ENCODE measurements at regions not wholly inside any gene's neighbourhood (a gene's known extent, or its start where the extent isn't known, plus 50 kb on each side); places are given as distances from the start of the nearest gene placed in this dataset.

DNA sequence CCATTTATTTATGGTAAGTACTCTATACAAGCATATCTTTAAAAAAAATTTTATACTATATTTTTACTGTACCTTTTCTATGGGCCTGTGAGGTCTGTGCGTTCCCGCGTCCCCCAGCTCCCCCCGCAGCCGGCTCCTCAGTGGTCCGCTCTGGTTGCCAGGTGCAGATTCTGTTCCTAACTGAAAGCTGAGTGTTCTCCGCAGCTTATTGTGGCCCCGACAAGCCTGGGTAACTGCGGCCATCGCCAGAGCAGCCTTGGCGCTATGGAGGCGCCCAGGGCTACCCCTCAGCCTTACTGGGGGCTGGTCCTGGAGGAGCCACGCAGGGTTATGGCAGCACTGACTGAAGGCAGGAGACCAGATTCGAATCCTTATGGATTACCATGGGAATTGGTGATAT lies 896.8 kb downstream of the PCDH17 start:
- H3K27me3 ChIP-seq (ENCODE audit: control insufficient read depth, insufficient read depth, low read length), result no peaks in the 10 kb centered on the region
- H3K27ac ChIP-seq, result no peak overlapping the region
- TF ChIP-seq CTCF (IDR thresholded peaks at IDR 0.05), result no peak
- no peaks in the 10 kb centered on the region for H3K36me3 ChIP-seq (ENCODE audit: control insufficient read depth, insufficient read depth, low read length)
- no peak overlapping the region for H3K4me2 ChIP-seq (ENCODE audit: low read length)
- H3K79me2 ChIP-seq, result no peaks in the 10 kb centered on the region
- H3K4me1 ChIP-seq, result no peaks in the 10 kb centered on the region
- H2AFZ ChIP-seq, result no peak overlapping the region
- H3K4me3 ChIP-seq (ENCODE audit: low read depth, low read length), result no peak overlapping the region
- H3K9ac ChIP-seq, result no peak overlapping the region
- no peaks in the 10 kb centered on the region for H3K9me3 ChIP-seq (ENCODE audit: control insufficient read depth, low read length)

- no peak overlapping the region for H2AFZ ChIP-seq
- no peak overlapping the region for H3K4me3 ChIP-seq (ENCODE audit: low read depth, low read length)
- H3K9me3 ChIP-seq (ENCODE audit: control insufficient read depth, low read length), result no peaks in the 10 kb centered on the region
- TF ChIP-seq CTCF (IDR thresholded peaks at IDR 0.05), result no peak
- no peak overlapping the region for H3K4me2 ChIP-seq (ENCODE audit: low read length)
- no peaks in the 10 kb centered on the region for H3K36me3 ChIP-seq (ENCODE audit: control insufficient read depth, insufficient read depth, low read length)
- H3K9ac ChIP-seq, result no peak overlapping the region
- H3K79me2 ChIP-seq, result no peaks in the 10 kb centered on the region
- no peaks in the 10 kb centered on the region for H3K27me3 ChIP-seq (ENCODE audit: control insufficient read depth, insufficient read depth, low read length)
- no peaks in the 10 kb centered on the region for H3K4me1 ChIP-seq
- no peak overlapping the region for H3K27ac ChIP-seq
Observed at GRCh38 chr13:58531614-58532013, 900.1 kb downstream of the PCDH17 start.

- Histone ChIP-seq H2AFZ (no peak overlapping the region), H3K9ac (no peak overlapping the region), H3K4me1 (no peaks in the 10 kb centered on the region), H3K4me3 (ENCODE audit: low read depth, low read length) (no peak overlapping the region), H3K79me2 (no peaks in the 10 kb centered on the region), H3K27me3 (ENCODE audit: control insufficient read depth, insufficient read depth, low read length) (no peaks in the 10 kb centered on the region), H3K9me3 (ENCODE audit: control insufficient read depth, low read length) (no peaks in the 10 kb centered on the region), H3K27ac (no peak overlapping the region), H3K36me3 (ENCODE audit: control insufficient read depth, insufficient read depth, low read length) (no peaks in the 10 kb centered on the region), H3K4me2 (ENCODE audit: low read length) (no peak overlapping the region)
- no peak for TF ChIP-seq CTCF (IDR thresholded peaks at IDR 0.05)
Observed at GRCh38 chr13:58542530-58542929, 911.0 kb downstream of the PCDH17 start.

DNA sequence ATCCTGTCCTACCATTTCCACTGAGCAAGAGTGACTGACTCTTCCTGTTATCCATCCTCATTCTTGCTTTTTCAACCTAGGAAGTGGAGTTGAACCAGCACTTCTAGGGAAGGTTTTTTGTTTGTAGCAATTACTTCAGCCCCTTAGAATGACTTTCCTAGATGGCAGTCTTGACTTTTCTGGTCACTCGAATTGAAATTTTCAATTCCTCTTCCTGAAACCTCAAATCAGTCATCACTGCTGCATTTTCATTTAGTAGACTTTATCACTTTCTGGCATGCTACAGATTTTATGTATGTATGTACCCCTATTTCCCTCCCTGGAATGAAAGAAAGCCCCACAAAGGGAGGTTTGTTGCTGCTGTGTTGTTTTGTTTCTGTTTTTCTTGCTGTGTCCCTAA lies 915.9 kb downstream of the PCDH17 start:
- no peaks in the 10 kb centered on the region for H3K36me3 ChIP-seq (ENCODE audit: control insufficient read depth, insufficient read depth, low read length)
- no peaks in the 10 kb centered on the region for H3K27me3 ChIP-seq (ENCODE audit: control insufficient read depth, insufficient read depth, low read length)
- H3K4me3 ChIP-seq (ENCODE audit: low read depth, low read length), result no peak overlapping the region
- H3K4me1 ChIP-seq, result no peaks in the 10 kb centered on the region
- H3K27ac ChIP-seq, result no peak overlapping the region
- no peak for TF ChIP-seq CTCF (IDR thresholded peaks at IDR 0.05)
- no peak overlapping the region for H3K4me2 ChIP-seq (ENCODE audit: low read length)
- no peak overlapping the region for H3K9ac ChIP-seq
- no peaks in the 10 kb centered on the region for H3K79me2 ChIP-seq
- H3K9me3 ChIP-seq (ENCODE audit: control insufficient read depth, low read length), result no peaks in the 10 kb centered on the region
- H2AFZ ChIP-seq, result no peak overlapping the region

GRCh38 chr13:58566176-58566575 lies 934.6 kb downstream of the PCDH17 start:
- Histone ChIP-seq H3K79me2 (no peaks in the 10 kb centered on the region), H3K4me1 (no peaks in the 10 kb centered on the region), H3K9ac (no peak overlapping the region), H2AFZ (no peak overlapping the region), H3K27me3 (ENCODE audit: control insufficient read depth, insufficient read depth, low read length) (no peaks in the 10 kb centered on the region), H3K9me3 (ENCODE audit: control insufficient read depth, low read length) (no peaks in the 10 kb centered on the region), H3K4me2 (ENCODE audit: low read length) (no peak overlapping the region), H3K4me3 (ENCODE audit: low read depth, low read length) (no peak overlapping the region), H3K27ac (no peak overlapping the region), H3K36me3 (ENCODE audit: control insufficient read depth, insufficient read depth, low read length) (no peaks in the 10 kb centered on the region)
- no peak for TF ChIP-seq CTCF (IDR thresholded peaks at IDR 0.05)
